K562 (cell line): ENCODE measurements at regions not wholly inside any gene's neighbourhood (a gene's known extent, or its start where the extent isn't known, plus 50 kb on each side); places are given as distances from the start of the nearest gene placed in this dataset.

ENCODE experiments used
- EHMT2 ChIP-seq: fragments of 450-650 bp; IDR thresholded peaks from 2 replicates; pipeline ENCODE4 v1.6.1; 2018; ENCODE audit warnings: antibody characterized with exemption
- ELF4 ChIP-seq: fragments of 450-650 bp; formaldehyde crosslinking; IDR thresholded peaks from 2 replicates; pipeline ENCODE4 v1.4.0; 2022; ENCODE audit warnings: missing genetic modification characterization
- EZH2 ChIP-seq: IDR thresholded peaks from 2 replicates; pipeline ENCODE4 v1.6.1; 2012; ENCODE audit warnings: low read depth, mild to moderate bottlenecking, inconsistent platforms, low read length, borderline replicate concordance
- KAT7 ChIP-seq: sonication (generic); formaldehyde crosslinking; IDR thresholded peaks from 2 replicates; pipeline ENCODE4 v1.8.0; 2022; ENCODE audit warnings: missing genetic modification reagents, mild to moderate bottlenecking, borderline replicate concordance
- MXI1 ChIP-seq: IDR thresholded peaks from 2 replicates; pipeline ENCODE4 v1.6.1; 2011; ENCODE audit warnings: low read depth, mild to moderate bottlenecking, improper control_type of control experiment, low read length
- NR3C1 ChIP-seq: sonication (generic); formaldehyde crosslinking; IDR thresholded peaks from 2 replicates; pipeline ENCODE4 v1.8.1; 2022; ENCODE audit warnings: missing genetic modification reagents
- RBM17 ChIP-seq: fragments of 200-400 bp; formaldehyde crosslinking; IDR thresholded peaks from 2 replicates; pipeline ENCODE4 v1.6.1; 2017; ENCODE audit warnings: low read depth, mild to moderate bottlenecking, low read length, borderline replicate concordance
- SUPT5H ChIP-seq: fragments of 450-650 bp; IDR thresholded peaks from 2 replicates; pipeline ENCODE4 v1.6.1; 2016
- TCFL5 ChIP-seq: fragments of 250-450 bp; sonication (Bioruptor Pico); conservative IDR thresholded peaks from 2 replicates; pipeline ENCODE4 v1.6.1; 2021; ENCODE audit warnings: mild to moderate bottlenecking, moderate library complexity, matching md5 sums
- ZBTB26 ChIP-seq: fragments of 450-650 bp; formaldehyde crosslinking; IDR thresholded peaks from 2 replicates; pipeline ENCODE4 v1.4.0; 2022; ENCODE audit warnings: missing genetic modification characterization
- ZMIZ1 ChIP-seq, 2 experiments: fragments of 150-350 bp in 1 of 2; IDR thresholded peaks; 2 replicates each; pipeline ENCODE4 v1.6.1; 2012 to 2016; ENCODE audit warnings: low read depth in 2 of 2, low read length in 2 of 2, mild to moderate bottlenecking in 1 of 2, moderate library complexity in 1 of 2
- ZNF639 ChIP-seq, 2 experiments: fragments of 200-800 bp in 1 of 2; sonication (Bioruptor generic) in 1 of 2; sonication (generic) in 1 of 2; formaldehyde crosslinking in 1 of 2; IDR thresholded peaks in 1 of 2; conservative IDR thresholded peaks in 1 of 2; 2 replicates each; pipeline versions ENCODE4 v1.5.0 to v1.6.1; 2016 to 2020; ENCODE audit warnings: missing compliant biosample characterization in 1 of 2, missing genetic modification characterization in 1 of 2, missing genetic modification reagents in 1 of 2

GRCh38 chr1:4961935-4962645 is 307.7 kb downstream of the AJAP1 start:
- TF ChIP-seq ZBTB26 (no peak), ZMIZ1 (IDR thresholded peaks at IDR 0.05; ENCODE audit: low read depth in 2 of 2, low read length in 2 of 2) (no peak), RBM17 (no peak), KAT7 (no peak), NR3C1 (no peak), EHMT2 (no peak), MXI1 (no peak), SUPT5H (no peak), EZH2 (no peak), ELF4 (CRISPR knock-in tag) (no peak), ZNF639 (CRISPR knock-in tag; conservative IDR thresholded peaks at IDR 0.05 in 1 of 2, IDR thresholded peaks at IDR 0.05 in 1 of 2) (no peak), TCFL5 (no peak)
